NCI-H460 (cell line): ENCODE measurements at regions not wholly inside any gene's neighbourhood (a gene's known extent, or its start where the extent isn't known, plus 50 kb on each side); places are given as distances from the start of the nearest gene placed in this dataset.

Source experiments
- DNase-seq: peaks from one replicate; pipeline ENCODE4 v3.0.0-alpha.2; 2016; ENCODE audit warnings: low read depth; ENCODE audit errors: extremely low read depth

GRCh38 chr12:98243190-98243589 lies 272.2 kb upstream of the TMPO start:
- DNase-seq = no peak

- no peak for DNase-seq
Measured at GRCh38 chr12:98244136-98244535, 271.3 kb upstream of the TMPO start.

- DNase-seq = no peak
Measured at GRCh38 chr12:98253207-98254037, 262.0 kb upstream of the TMPO start.

- no peak for DNase-seq
Measured at GRCh38 chr12:98256830-98257229, 258.6 kb upstream of the TMPO start.

GRCh38 chr12:98259693-98260092 lies 255.7 kb upstream of the TMPO start:
- DNase-seq = no peak

GRCh38 chr12:98260276-98260675 lies 255.1 kb upstream of the TMPO start:
- DNase-seq = no peak

GRCh38 chr12:98262902-98263301 lies 252.5 kb upstream of the TMPO start:
- no peak for DNase-seq

GRCh38 chr12:98274430-98275130 lies 240.8 kb upstream of the TMPO start:
- no peak for DNase-seq

- no peak for DNase-seq
Measured at GRCh38 chr12:98275131-98275475, 240.3 kb upstream of the TMPO start.

GRCh38 chr12:98280152-98280551 lies 235.2 kb upstream of the TMPO start:
- DNase-seq = no peak

- DNase-seq = no peak
Measured at GRCh38 chr12:98280621-98281020, 234.8 kb upstream of the TMPO start.

- DNase-seq = no peak
Measured at GRCh38 chr12:98291828-98292227, 223.6 kb upstream of the TMPO start.

GRCh38 chr12:98294051-98294805 lies 221.2 kb upstream of the TMPO start:
- DNase-seq = no peak

GRCh38 chr12:98295681-98296080 lies 219.7 kb upstream of the TMPO start:
- DNase-seq = no peak

- DNase-seq = no peak
Measured at GRCh38 chr12:98296462-98297079, 218.8 kb upstream of the TMPO start.

- no peak for DNase-seq
Measured at GRCh38 chr12:98297538-98297937, 217.9 kb upstream of the TMPO start.

- no peak for DNase-seq
Measured at GRCh38 chr12:98308141-98308540, 207.2 kb upstream of the TMPO start.

- no peak for DNase-seq
Measured at GRCh38 chr12:98317939-98318899, 197.2 kb upstream of the TMPO start.

- DNase-seq = no peak
Measured at GRCh38 chr12:98319716-98320425, 195.5 kb upstream of the TMPO start.
